ENCODE measurements at regions not wholly inside any gene's neighbourhood (a gene's known extent, or its start where the extent isn't known, plus 50 kb on each side); places are given as distances from the start of the nearest gene placed in this dataset.

DNA sequence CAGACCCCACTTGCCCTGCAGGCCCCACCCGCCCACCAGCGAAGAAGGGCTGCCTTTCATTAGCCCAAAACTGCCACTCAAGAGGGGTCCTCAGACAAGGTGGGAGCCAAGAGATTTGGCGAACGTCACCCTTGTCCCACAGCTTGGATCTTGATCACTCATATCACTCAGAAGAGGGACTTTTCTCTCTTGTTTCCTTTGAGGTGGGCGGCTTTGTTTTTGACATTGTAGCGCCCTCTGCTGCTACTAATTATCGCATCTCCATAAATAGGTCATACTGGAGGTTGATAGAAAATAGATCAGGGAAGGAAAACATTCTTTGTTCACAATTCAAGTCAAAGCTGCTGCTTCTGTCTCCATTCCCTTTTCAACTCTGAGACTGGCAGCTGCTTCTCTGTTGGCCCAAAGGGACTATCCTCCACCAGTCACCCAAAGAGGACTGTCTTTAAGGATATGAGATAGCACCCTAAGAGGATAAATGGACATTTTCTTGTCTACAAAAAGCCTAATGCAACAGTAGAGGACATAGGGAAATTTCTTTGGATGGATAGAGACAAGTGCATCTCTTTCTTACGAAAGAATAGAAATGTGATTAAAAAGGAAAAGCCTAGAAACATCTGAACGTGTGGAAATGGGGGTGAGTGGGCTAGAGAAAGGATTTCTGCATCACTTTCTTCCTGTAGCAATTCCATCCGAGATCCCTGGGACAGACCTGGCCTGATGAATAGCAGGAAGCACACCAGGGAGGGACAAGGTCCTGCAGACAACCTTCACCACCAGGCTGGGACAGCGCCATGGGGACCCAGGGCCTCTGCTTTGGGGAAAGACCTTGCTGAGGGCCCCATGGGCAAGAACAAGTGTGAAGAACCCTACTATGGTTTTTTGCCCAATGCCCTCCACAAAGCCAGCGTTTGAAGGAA, 115.8 kb downstream of the DAD1 start:
- TF ChIP-seq FOXK2 (IDR thresholded peaks at IDR 0.05), result no peak
- no peak for TF ChIP-seq ELF4 (IDR thresholded peaks at IDR 0.05)
- TF ChIP-seq BHLHE40 (IDR thresholded peaks at IDR 0.05; ENCODE audit: borderline replicate concordance), result no peak
- no peak for TF ChIP-seq SUZ12 (IDR thresholded peaks at IDR 0.05)
- no peak for TF ChIP-seq L3MBTL2 (conservative IDR thresholded peaks at IDR 0.05)
- no peak for TF ChIP-seq FOXM1 (IDR thresholded peaks at IDR 0.05; ENCODE audit: borderline replicate concordance)
- TF ChIP-seq ARNT (IDR thresholded peaks at IDR 0.05), result no peak
- TF ChIP-seq CTBP1 (IDR thresholded peaks at IDR 0.05; ENCODE audit: borderline replicate concordance), result no peak

Measured in HEK293T (cell line).